GM13976 (cell line): ENCODE measurements at regions not wholly inside any gene's neighbourhood (a gene's known extent, or its start where the extent isn't known, plus 50 kb on each side); places are given as distances from the start of the nearest gene placed in this dataset.

Source experiments
- DNase-seq: peaks from one replicate; pipeline ENCODE4 v3.0.0; 2012; ENCODE audit warnings: low spot score
- CTCF ChIP-seq: IDR thresholded peaks from 2 replicates; pipeline ENCODE4 v1.5.1; 2012; ENCODE audit warnings: borderline replicate concordance, mild to moderate bottlenecking; ENCODE audit not compliant: insufficient read depth; ENCODE audit errors: extremely low read depth, missing control alignments, control extremely low read depth
- in situ Hi-C: fragments of 300-500 bp; cut with MboI; formaldehyde crosslinking; loops from one replicate; pipeline ENCODE4 v1.12.0; 2022; ENCODE audit warnings: low sequenced_read_pairs, mixed read lengths, inconsistent platforms; ENCODE audit not compliant: unreplicated experiment

GRCh38 chr1:57799490-57800115 lies 375.7 kb upstream of the DAB1 start:
- no peak for TF ChIP-seq CTCF
- no peak for DNase-seq
- in situ Hi-C loops = no loop called here

GRCh38 chr1:57798543-57798942 lies 374.7 kb upstream of the DAB1 start:
- DNase-seq = no peak
- TF ChIP-seq CTCF = no peak
- in situ Hi-C loops = no loop called here

- in situ Hi-C loops = no loop called here
- no peak for TF ChIP-seq CTCF
Measured at GRCh38 chr1:57797084-57797483, 373.2 kb upstream of the DAB1 start.

GRCh38 chr1:57796616-57797015 lies 372.8 kb upstream of the DAB1 start:
- in situ Hi-C loops = no loop called here
- DNase-seq = no peak
- TF ChIP-seq CTCF = no peak

More at GRCh38 chr1:57797084-57797483, 373.2 kb upstream of the DAB1 start:
- DNase-seq = no peak

- DNase-seq = no peak
- in situ Hi-C loops = no loop called here
- no peak for TF ChIP-seq CTCF
Measured at GRCh38 chr1:57795886-57796285, 372.0 kb upstream of the DAB1 start.

- no peak for DNase-seq
- no peak for TF ChIP-seq CTCF
- in situ Hi-C loops = no loop called here
Measured at GRCh38 chr1:57794078-57794477, 370.2 kb upstream of the DAB1 start.

- in situ Hi-C loops = no loop called here
- no peak for DNase-seq
- TF ChIP-seq CTCF = no peak
Measured at GRCh38 chr1:57791497-57791896, 367.6 kb upstream of the DAB1 start.
